T-helper 2 cell treated with Interferon-gamma antibody and Interleukin-4, amounts not matched to agents 5 μg/mL and 100 μg/mL, for 36 hours (primary cell): ENCODE measurements at regions not wholly inside any gene's neighbourhood (a gene's known extent, or its start where the extent isn't known, plus 50 kb on each side); places are given as distances from the start of the nearest gene placed in this dataset.
"Not testable (repeated sequence)": the region's sequence is repeated elsewhere in the genome, so short reads cannot be mapped to it uniquely, and the experiment has no call there.

Experiments used
- DNase-seq: peaks from one replicate; pipeline ENCODE4 v3.0.0; 2021; ENCODE audit warnings: low spot score
- H3K27ac Mint-ChIP-seq: one replicate; pipeline ENCODE4 v1.8.0; 2021; ENCODE audit warnings: mild to moderate bottlenecking, mixed read lengths
- H3K27me3 Mint-ChIP-seq: one replicate; pipeline ENCODE4 v1.8.0; 2021; ENCODE audit warnings: low read depth, mixed read lengths
- H3K36me3 Mint-ChIP-seq: one replicate; pipeline ENCODE4 v1.8.0; 2021; ENCODE audit warnings: low read depth, mixed read lengths
- H3K4me1 Mint-ChIP-seq: one replicate; pipeline ENCODE4 v1.8.0; 2021; ENCODE audit warnings: low read depth, mixed read lengths
- H3K4me3 Mint-ChIP-seq: one replicate; pipeline ENCODE4 v1.8.0; 2022; ENCODE audit warnings: mild to moderate bottlenecking, moderate library complexity, mixed read lengths
- H3K9me3 Mint-ChIP-seq: one replicate; pipeline ENCODE4 v1.8.0; 2021; ENCODE audit warnings: mixed read lengths

DNA sequence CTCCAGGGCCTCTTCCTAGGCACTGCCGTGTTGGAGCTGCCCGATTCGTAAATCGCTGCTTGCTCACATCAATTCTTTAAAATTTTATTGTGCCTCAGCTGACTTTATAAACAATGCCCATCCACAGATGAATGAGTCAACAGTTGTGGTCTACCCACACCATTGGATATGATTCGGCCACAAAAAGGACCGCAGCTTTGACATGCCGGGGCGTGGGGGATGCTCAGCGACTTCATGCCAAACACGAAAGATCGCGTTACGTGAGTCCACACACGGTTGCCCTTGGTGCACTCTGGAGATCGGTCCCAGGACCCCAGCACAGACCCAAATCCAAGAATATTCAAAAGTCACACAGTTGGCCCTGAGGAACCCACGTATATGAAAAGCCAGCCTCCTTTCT lies 195.7 kb downstream of the CTTN start:
- Mint-ChIP-seq H3K4me3 (no peak overlapping the region), H3K9me3 (no peaks in the 10 kb centered on the region), H3K27me3 (peaks cover 18% of the 10 kb centered on the region), H3K36me3 (no peaks in the 10 kb centered on the region), H3K4me1 (peaks cover 11% of the 10 kb centered on the region), H3K27ac (no peak overlapping the region)
- no peak for DNase-seq

DNA sequence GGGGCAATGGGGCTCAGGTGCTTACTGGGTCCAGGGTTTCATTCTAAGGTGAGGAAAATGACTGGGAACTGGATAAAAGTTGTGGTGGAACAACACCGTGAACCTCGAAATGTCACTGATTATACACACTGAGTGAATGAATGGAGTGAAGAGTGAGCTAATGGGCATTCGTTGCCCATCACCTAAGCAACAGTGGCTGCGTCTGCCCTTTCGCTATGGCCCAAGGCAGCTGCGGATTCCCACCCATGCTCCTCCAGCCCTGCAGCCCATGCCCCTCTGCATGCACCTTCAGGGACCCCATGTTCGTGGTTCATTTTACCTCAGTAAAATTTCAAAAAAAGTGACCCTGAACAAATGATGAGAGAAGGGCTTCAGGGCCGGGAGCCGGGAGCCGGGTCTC lies 196.3 kb downstream of the CTTN start:
- H3K4me3 Mint-ChIP-seq = no peak overlapping the region

DNA sequence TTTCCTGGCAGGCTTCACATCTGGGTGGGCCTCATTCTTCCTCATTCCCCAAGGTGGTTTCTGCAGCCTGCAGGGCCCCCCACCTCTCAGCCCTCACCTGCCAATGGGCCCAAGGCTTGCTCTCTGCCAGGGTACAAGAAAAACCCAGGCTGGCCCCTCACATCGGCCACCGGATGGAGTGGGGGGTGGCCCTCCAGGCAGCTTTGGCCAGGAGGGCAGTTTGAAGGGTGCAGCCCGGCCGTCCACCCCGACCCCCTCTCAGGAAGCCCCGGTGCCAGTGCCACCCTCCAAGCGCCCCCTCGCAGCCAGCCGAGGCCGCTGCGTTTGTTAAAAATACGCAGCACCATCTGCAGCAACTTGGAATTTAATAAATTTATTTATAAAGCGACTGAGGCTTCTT lies 196.7 kb downstream of the CTTN start:
- H3K27me3 Mint-ChIP-seq = peaks cover 14% of the 10 kb centered on the region
- no peak overlapping the region for H3K4me3 Mint-ChIP-seq
- H3K9me3 Mint-ChIP-seq = no peaks in the 10 kb centered on the region
- peaks cover 8% of the 10 kb centered on the region for H3K4me1 Mint-ChIP-seq
- no peak overlapping the region for H3K27ac Mint-ChIP-seq
- H3K36me3 Mint-ChIP-seq = no peaks in the 10 kb centered on the region
- no peak for DNase-seq

More for the DNA sequence above, 196.3 kb downstream of the CTTN start:
- peaks cover 10% of the 10 kb centered on the region for H3K4me1 Mint-ChIP-seq
- H3K27ac Mint-ChIP-seq = no peak overlapping the region
- H3K9me3 Mint-ChIP-seq = no peaks in the 10 kb centered on the region
- DNase-seq = no peak
- no peaks in the 10 kb centered on the region for H3K36me3 Mint-ChIP-seq
- peaks cover 16% of the 10 kb centered on the region for H3K27me3 Mint-ChIP-seq

DNA sequence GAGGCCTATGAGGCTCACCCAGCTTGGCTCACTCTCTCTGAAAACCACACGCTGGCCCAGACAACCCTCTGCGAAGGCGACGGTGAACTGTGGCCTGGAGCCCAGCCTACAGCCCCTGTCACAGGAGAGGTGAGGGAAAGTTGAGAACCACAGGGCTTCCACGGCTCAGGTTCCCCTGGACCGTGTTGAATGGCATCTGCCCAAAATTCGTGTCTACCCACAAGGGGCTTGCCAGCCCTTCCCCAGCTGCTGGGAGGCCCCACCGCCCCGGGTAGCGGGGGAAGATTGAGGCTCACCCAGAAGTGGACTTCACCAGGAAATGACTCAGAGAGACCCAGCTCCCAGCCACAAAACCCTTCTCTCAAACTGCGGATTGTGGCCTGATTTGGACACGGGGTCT lies 197.1 kb downstream of the CTTN start:
- Mint-ChIP-seq H3K36me3 (no peaks in the 10 kb centered on the region), H3K27ac (no peak overlapping the region), H3K4me1 (peaks cover 4% of the 10 kb centered on the region), H3K4me3 (no peak overlapping the region), H3K27me3 (peaks cover 12% of the 10 kb centered on the region), H3K9me3 (no peaks in the 10 kb centered on the region)
- DNase-seq = no peak

DNA sequence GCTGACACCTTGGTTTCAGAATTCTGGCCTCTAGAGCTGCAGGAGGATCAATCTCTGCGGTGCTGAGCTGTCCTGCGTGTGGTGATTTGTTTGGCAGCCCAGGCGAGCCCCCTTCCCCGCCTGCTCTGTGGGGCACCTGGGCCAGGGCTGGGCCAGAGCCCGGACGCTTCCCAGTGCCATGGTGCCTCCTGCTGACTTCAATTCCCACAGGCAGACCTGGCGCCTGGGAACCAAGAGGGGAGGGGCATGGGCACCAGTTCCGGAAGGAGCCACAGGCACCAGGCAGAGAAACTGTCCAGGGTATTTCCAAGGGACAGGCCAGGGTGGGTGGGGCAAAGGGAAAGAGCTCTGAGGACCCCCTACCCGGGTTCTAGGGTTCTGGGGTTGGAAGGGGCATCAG lies 197.8 kb downstream of the CTTN start:
- Mint-ChIP-seq H3K4me3 (no peak overlapping the region), H3K4me1 (no peaks in the 10 kb centered on the region), H3K9me3 (no peaks in the 10 kb centered on the region), H3K27me3 (peaks cover 9% of the 10 kb centered on the region), H3K27ac (no peak overlapping the region), H3K36me3 (no peaks in the 10 kb centered on the region)
- DNase-seq = no peak

DNA sequence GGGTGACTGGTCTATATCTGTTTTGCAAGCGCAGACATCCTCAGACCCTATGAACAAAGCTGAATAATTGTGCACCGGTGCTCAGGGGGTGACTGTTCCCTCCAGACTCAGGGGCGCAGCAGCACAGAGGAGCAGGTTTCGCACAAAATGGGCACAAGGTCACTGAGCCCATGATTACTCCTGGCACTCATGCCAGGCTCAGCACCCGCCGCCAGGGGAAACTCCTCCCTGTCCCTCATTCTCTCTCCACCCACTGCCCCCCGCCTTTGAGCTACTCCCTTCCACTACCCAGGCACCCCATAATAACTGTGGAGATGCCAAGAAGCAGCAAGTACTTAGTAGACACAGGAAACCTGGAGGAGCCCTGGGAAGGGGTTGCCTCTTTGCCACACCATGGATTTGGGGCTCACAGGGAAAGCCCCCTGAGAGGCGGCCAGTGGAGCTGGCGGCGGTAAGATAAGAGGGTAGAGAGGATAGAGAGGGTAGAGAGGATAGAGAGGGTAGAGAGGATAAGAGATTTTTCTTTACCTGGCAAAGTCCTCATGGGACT lies 198.8 kb downstream of the CTTN start:
- Mint-ChIP-seq H3K9me3 (no peaks in the 10 kb centered on the region), H3K27ac (no peak overlapping the region), H3K4me1 (no peaks in the 10 kb centered on the region), H3K4me3 (no peak overlapping the region), H3K36me3 (no peaks in the 10 kb centered on the region), H3K27me3 (peaks cover 12% of the 10 kb centered on the region)
- no peak for DNase-seq

DNA sequence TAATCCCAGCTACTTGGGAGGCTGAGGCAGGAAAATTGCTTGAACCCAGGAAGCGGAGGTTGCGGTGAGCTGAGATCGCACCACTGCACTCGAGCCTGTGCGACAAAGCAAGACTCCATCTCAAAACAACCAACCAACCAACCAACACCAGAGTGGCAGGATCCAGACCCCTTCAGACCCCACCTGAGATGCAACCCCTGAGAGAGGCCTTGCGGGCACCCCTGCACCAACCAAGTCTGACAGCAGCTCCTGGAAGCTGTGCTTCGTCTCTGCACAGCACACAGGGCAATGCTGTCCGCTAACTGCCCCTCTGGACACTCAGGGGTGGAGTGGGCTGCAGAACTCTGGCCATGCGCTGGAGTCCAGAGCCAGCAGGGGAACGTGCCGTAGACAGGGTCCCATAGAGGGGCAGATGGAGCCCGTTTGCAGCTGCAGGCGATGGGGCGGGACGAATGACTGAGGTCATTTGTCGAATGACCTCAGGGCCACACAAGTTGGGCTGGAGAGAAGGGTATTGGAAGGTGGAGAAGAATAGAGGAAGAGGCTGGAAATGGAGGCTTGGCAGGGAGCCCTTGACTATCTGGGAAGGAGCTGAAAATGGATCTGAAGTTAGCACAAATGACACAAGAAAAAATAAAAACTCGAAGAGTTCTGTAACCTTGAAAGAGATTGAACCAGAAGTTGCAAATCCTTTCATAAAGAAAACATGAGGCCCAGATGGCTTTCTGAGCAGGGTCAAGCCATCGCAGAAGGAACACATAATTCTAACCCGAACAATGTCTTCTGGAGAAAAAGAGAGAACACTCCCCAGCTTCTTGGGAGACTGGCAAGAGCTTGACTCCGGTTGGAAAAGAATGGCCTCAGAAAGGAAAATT lies 199.7 kb downstream of the CTTN start:
- Mint-ChIP-seq H3K27me3 (peaks cover 14% of the 10 kb centered on the region), H3K4me3 (no peak overlapping the region), H3K36me3 (no peaks in the 10 kb centered on the region), H3K27ac (no peak overlapping the region), H3K9me3 (no peaks in the 10 kb centered on the region), H3K4me1 (no peaks in the 10 kb centered on the region)
- no peak for DNase-seq

DNA sequence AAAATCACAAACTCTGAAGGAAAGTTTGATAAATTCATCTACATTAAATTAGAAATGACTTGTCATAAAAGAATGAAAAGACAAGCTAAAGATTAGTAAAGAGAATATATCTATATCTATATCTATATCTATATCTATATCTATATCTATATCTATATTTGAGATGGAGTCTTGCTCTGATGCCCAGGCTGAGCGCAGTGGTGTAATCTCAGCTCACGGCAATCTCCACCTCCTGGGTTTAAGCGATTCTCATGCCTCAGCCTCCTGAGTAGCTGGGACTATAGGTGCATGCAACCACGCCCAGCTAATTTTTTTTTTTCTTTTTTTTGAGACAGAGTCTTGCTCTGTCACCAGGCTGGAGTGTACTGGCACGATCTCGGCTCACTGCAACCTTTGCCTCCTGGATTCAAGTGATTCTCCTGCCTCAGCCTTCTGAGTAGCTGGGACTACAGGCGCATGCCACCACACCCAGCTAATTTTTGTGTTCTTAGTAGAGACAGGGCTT lies 202.6 kb downstream of the CTTN start:
- not testable (repeated sequence) for H3K4me3 Mint-ChIP-seq, H3K27ac Mint-ChIP-seq, H3K9me3 Mint-ChIP-seq, H3K36me3 Mint-ChIP-seq, DNase-seq, H3K4me1 Mint-ChIP-seq
- H3K27me3 Mint-ChIP-seq = peaks cover 12% of the 10 kb centered on the region

DNA sequence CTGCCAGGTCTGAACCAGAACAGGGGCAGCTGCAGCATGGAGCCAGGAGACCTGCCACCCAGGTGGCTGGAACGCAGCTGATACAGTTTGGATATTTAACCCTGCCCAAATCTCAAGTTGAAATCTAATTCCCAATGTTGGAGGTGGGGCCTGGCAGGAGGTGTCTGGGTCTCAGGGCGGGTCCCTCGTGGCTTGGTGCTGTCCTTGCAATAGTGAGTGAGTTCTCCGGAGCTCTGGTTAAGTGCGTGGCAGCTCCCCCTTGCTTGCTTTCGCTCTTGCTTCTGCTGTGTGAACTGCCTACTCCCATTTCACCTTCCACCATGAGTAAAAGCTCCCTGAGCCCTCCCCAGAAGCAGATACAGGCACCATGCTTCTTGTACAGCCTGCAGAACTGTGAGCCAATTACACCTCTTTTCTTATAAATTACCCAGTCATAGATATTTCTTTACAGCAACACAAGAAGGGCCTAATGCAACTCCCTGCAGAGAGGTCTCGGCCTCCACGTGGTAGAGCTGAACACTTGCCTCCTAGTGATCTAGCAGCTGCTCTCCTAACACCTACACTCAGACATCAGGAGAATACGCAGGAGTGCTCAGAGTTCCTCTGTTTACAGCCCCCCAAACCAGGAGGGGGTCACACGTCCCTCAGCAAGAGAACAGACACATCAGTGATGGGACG lies 203.7 kb downstream of the CTTN start:
- no peaks in the 10 kb centered on the region for H3K4me1 Mint-ChIP-seq
- no peak for DNase-seq
- no peak overlapping the region for H3K4me3 Mint-ChIP-seq

DNA sequence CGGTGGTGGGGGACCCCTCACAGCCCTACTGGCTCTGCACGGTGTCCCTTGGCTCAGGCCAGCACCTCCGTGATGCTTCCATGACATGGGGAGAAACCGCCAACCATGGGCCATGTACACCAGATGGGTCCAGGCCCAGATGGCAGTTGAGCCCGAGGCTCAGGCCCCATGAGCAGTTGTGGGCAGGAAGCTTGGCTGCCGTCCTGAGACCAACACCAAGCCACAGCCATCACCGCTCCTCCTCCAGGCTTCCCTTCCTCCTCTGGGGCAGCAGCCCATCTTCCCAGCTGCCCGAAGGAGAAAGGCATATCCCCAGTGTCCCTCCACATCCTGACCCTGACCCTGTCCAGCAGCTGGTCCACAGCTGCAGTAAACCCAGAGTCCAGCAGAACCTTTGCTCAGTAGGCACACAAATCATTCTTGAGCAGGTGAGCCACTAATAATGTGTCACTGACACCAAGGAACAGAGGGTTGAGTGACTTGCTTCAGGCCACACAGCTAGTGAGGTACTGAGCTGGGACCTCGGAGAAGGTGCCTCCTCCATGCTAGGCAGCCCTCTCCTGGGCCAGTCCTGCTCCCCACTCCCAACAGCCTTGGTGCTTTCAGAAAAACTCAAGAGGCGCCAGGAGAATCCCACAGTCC lies 204.9 kb downstream of the CTTN start:
- no peak overlapping the region for H3K4me3 Mint-ChIP-seq
- H3K27me3 Mint-ChIP-seq = peaks cover 10% of the 10 kb centered on the region
- H3K36me3 Mint-ChIP-seq = no peaks in the 10 kb centered on the region
- DNase-seq = no peak
- H3K4me1 Mint-ChIP-seq = no peaks in the 10 kb centered on the region
- no peaks in the 10 kb centered on the region for H3K9me3 Mint-ChIP-seq
- no peak overlapping the region for H3K27ac Mint-ChIP-seq

More for the DNA sequence above, 203.7 kb downstream of the CTTN start:
- H3K9me3 Mint-ChIP-seq = no peaks in the 10 kb centered on the region
- no peaks in the 10 kb centered on the region for H3K36me3 Mint-ChIP-seq
- no peak overlapping the region for H3K27ac Mint-ChIP-seq
- H3K27me3 Mint-ChIP-seq = peaks cover 12% of the 10 kb centered on the region

DNA sequence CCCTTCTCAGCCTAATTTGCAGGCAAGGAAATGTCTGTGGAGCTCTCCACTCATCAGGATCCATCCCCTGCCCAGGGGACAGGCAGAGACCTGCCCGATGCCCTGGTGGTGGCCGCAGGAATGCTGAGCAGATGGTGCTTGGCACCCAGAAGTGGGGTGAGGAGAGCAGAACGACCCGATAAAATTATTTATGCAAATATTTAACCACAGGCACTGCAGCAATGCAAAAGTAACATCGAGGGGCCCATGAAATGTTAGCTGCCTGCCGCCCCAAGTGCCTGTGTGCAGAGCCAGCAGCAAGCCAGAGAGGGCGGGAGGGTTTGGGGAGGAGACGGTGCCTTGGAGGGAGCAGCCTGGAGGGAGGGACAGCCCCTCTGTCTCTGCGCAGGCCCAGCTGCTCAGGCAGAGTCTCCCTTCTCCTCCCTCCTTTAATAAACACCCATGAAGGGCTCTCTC lies 205.5 kb downstream of the CTTN start:
- no peaks in the 10 kb centered on the region for H3K36me3 Mint-ChIP-seq
- H3K27ac Mint-ChIP-seq = no peak overlapping the region
- peaks cover 10% of the 10 kb centered on the region for H3K27me3 Mint-ChIP-seq
- H3K4me1 Mint-ChIP-seq = no peaks in the 10 kb centered on the region
- DNase-seq = no peak
- no peaks in the 10 kb centered on the region for H3K9me3 Mint-ChIP-seq
- H3K4me3 Mint-ChIP-seq = no peak overlapping the region

DNA sequence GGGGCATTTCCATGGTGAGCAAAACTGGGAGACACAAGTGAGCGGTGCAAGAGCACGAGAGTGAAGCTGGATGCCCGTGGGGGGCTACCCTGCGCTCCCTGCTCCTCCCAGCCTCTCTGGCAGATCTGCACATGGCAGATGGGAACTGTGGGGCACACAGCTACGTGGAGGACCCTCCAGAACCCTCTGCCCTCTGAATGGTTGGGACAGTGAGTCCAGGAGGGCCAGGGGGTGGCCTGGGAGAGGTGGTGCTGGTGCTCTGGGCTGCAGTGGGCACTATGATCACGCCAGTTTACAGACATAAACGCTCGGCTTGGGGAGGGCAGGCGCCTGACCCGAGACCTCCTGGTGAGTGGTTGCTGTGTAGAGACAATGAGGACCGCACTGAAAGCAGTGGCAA lies 205.9 kb downstream of the CTTN start:
- Mint-ChIP-seq H3K4me3 (no peak overlapping the region), H3K4me1 (no peaks in the 10 kb centered on the region), H3K27ac (no peak overlapping the region), H3K9me3 (no peaks in the 10 kb centered on the region), H3K27me3 (peaks cover 10% of the 10 kb centered on the region), H3K36me3 (no peaks in the 10 kb centered on the region)
- no peak for DNase-seq

DNA sequence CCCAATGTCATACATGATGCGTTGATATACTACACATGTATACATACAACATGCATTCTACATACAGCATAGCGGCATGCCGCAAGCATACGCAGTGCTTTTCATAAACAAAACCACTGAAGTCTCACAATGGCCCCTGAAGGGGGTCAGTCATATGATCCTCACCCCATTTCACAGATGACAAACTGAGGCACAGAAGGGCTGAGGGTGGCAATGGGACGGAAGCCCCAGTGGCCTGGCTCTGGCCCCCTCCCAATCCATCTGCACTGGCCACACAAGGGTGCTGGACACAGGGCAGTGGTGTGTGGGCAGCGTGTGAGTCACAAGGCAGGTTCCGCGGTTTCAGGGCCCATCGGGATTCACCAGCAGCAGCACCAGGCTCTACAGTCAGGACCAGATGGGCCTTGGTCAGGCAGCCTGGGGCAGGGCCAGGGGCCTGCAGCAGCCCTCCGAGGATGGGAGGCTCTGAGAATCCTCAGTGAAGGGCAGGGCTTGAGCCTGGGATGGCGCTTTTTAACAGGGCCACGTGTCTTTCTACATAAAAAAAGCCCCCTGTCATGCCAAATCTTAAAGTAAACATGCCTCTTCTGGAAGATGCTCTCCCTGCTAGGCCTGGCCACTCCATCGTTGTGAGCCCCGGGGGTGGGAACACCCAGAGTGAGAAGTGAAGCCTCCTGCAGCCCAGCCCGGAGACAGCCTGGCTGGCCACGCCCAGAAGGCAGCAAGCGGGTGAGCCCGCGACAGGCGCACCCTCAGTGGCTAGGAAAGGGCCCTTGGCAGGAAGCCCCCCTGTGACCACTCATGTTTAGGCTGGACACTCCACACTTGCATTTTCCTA lies 206.5 kb downstream of the CTTN start:
- H3K4me1 Mint-ChIP-seq = no peaks in the 10 kb centered on the region
- no peak overlapping the region for H3K27ac Mint-ChIP-seq
- peaks cover 10% of the 10 kb centered on the region for H3K27me3 Mint-ChIP-seq
- H3K9me3 Mint-ChIP-seq = no peaks in the 10 kb centered on the region
- no peaks in the 10 kb centered on the region for H3K36me3 Mint-ChIP-seq
- no peak for DNase-seq
- H3K4me3 Mint-ChIP-seq = no peak overlapping the region
